Dendritic cell treated with granulocyte-macrophage colony-stimulating factor and Interleukin-4, amounts not matched to agents 40 ng/mL and 50 ng/mL, for 4 days (primary cell): ENCODE measurements at regions not wholly inside any gene's neighbourhood (a gene's known extent, or its start where the extent isn't known, plus 50 kb on each side); places are given as distances from the start of the nearest gene placed in this dataset.

ENCODE experiments used
- H3K27ac Mint-ChIP-seq: one replicate; pipeline ENCODE4 v1.8.0; 2022; ENCODE audit warnings: mild to moderate bottlenecking, mixed read lengths
- H3K27me3 Mint-ChIP-seq: one replicate; pipeline ENCODE4 v1.8.0; 2022; ENCODE audit warnings: mild to moderate bottlenecking, mixed read lengths
- H3K36me3 Mint-ChIP-seq: one replicate; pipeline ENCODE4 v1.8.0; 2022; ENCODE audit warnings: low read depth, mixed read lengths
- H3K4me1 Mint-ChIP-seq: one replicate; pipeline ENCODE4 v1.8.0; 2022; ENCODE audit warnings: low read depth, mixed read lengths
- H3K4me3 Mint-ChIP-seq: one replicate; pipeline ENCODE4 v1.8.0; 2022; ENCODE audit warnings: mild to moderate bottlenecking, moderate library complexity, mixed read lengths
- H3K9me3 Mint-ChIP-seq: one replicate; pipeline ENCODE4 v1.8.0; 2022; ENCODE audit warnings: mixed read lengths
- intact Hi-C: fragments of 100-400 bp; cut with micrococcal nuclease; formaldehyde crosslinking; loops from one replicate; pipeline ENCODE4 v1.15.0; 2022

DNA sequence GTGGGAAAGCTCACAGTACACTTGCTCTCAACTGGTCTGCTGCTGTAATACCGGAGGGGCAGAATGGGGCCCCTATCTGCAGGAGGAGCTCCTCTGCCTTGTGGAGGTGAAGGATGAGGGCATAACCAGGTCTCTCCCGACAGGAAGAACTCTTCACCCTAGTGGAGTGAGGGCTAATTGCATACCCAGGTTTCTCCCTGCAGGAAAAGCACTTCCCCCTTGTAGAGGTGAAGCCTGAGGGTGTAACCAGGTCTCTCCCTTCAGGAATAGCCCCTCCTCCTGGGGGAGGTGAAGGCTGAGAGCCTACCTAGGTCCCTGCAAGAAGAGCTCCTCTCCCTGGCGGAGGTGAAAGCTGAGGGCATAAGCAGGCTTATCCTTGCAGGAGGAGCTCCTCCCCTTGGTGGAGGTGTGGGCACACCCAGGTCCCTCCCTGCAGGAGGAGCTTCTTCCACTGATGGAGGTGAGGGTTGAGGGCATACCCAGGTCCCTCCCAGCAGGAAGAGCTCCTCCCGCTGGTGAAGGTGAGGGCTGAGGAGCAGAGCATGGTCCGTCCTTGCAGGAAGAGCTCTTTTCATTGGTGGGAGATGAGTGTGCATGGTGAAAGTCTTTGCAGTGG, 954.1 kb downstream of the NLGN4Y start:
- no peaks in the 10 kb centered on the region for H3K9me3 Mint-ChIP-seq
- H3K36me3 Mint-ChIP-seq, result no peaks in the 10 kb centered on the region
- no peak overlapping the region for H3K27ac Mint-ChIP-seq
- H3K27me3 Mint-ChIP-seq, result no peaks in the 10 kb centered on the region
- H3K4me1 Mint-ChIP-seq, result no peaks in the 10 kb centered on the region
- no peak overlapping the region for H3K4me3 Mint-ChIP-seq
- intact Hi-C loops, result no loop called here

DNA sequence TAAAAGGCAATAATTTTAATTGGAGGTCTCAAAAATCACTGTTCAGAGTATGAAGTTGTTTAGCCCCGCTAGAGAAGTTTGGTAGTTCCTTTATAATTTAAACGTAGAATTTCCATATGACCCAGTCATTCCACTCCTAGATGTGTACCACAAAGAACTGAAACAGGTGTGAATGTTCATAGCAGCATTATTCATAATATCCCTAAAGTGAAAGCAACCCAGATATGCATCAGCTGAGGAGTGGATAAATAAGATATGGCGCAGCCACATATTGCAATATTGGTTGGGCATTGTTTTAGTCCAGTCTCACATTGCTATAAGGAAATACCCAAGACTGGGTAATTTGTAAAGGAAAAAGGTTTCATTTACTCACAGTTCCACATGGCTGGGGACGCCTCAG, 976.2 kb downstream of the NLGN4Y start:
- Mint-ChIP-seq H3K27ac (no peak overlapping the region), H3K4me1 (no peaks in the 10 kb centered on the region), H3K36me3 (no peaks in the 10 kb centered on the region), H3K4me3 (no peak overlapping the region), H3K9me3 (no peaks in the 10 kb centered on the region), H3K27me3 (no peaks in the 10 kb centered on the region)
- intact Hi-C loops, result no loop called here

DNA sequence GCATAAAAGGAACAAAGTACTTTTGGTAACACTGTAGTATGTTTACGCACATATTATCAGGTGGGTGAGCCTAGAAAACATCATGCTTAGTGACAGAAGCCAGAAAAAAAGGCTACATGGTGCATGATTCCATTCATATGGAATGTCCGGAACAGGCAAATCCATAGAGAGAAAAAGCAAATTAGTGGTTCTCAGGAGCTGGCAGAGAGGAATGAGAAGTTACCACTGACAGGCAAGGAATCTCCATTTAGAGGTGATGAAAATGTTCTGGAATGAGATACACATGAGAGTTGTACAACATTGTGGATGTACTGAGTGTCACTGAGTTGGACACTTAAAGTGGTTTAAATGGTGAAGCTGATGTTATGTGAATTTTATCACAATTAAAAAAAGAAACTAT, 976.9 kb downstream of the NLGN4Y start:
- Mint-ChIP-seq H3K9me3 (no peaks in the 10 kb centered on the region), H3K4me3 (no peak overlapping the region), H3K27ac (no peak overlapping the region), H3K36me3 (no peaks in the 10 kb centered on the region), H3K27me3 (no peaks in the 10 kb centered on the region), H3K4me1 (no peaks in the 10 kb centered on the region)
- intact Hi-C loops, result no loop called here

DNA sequence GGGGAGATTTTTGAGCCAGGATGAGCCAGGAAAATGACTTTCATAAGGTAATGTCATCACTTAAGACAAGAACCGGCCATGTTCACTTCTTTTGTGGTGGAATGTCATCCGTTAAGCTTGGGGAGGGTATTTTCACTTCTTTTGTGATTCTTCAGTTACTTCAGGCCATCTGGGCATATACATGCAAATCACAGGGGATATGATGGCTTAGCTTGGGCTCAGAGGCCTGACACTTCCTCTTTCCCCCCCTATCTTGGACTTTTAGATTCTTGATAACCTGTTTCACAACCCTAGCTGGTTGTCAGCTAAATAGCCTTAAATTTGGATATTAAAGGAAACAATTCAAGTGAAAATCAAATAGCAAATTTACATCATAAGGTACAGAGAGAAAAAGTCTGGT, 986.0 kb downstream of the NLGN4Y start:
- intact Hi-C loops, result no loop called here
- H3K27ac Mint-ChIP-seq, result no peak overlapping the region
- no peaks in the 10 kb centered on the region for H3K27me3 Mint-ChIP-seq
- H3K4me3 Mint-ChIP-seq, result no peak overlapping the region
- H3K4me1 Mint-ChIP-seq, result no peaks in the 10 kb centered on the region
- no peaks in the 10 kb centered on the region for H3K36me3 Mint-ChIP-seq
- H3K9me3 Mint-ChIP-seq, result peaks cover 27% of the 10 kb centered on the region

DNA sequence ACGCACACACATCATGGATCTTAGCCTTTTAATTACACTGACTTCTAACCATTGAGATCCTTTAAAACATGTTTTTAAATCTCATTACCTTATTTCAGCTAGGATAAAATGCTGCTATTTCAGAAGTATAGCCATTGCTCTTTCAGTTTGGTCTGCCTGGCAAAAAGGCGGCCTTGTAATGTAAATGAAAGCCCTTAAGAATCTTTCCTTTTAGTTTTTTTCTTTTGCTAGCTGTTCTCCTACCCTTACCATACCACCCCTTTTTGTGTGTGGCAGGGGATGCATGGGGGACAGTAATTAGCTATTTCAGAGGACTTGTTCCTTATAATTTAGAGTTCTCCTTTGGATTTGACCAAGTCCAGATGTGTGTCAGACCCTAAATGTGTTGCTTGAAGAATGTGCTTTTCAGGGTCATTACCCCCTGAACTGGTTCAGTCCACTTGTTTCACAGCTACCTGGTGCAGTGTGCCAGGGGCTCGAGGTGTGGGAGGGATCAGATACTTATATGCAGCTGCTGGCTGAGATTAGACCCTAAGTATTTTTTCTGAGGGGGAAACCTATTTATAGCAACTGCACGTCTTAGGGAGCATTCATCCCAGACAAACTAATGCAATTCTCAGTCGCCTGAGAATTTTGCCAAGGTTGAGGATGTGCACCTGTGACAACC, 986.8 kb downstream of the NLGN4Y start:
- Mint-ChIP-seq H3K4me3 (no peak overlapping the region), H3K4me1 (no peaks in the 10 kb centered on the region), H3K27me3 (no peaks in the 10 kb centered on the region), H3K9me3 (peaks cover 35% of the 10 kb centered on the region), H3K27ac (no peak overlapping the region), H3K36me3 (no peaks in the 10 kb centered on the region)
- intact Hi-C loops, result no loop called here

DNA sequence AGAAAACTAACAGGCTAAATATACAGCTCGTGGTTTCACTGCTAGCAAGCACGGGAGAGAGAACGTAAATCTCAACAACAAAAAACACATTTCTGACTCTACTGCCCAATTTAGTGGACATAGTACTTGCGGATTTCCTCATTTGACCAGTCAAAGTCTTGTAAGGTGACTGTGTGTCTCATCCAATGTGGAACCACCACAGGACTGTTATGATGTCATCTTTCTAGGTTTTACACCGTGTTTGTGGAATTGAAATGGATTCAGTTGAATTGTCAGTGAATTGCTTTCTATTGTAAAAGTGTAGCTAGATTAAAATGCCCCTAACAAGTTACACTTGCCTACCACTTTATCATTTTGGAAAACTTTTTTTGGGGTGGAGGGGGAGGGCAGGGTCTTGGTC, 1010.8 kb downstream of the NLGN4Y start:
- peaks cover 7% of the 10 kb centered on the region for H3K9me3 Mint-ChIP-seq
- H3K4me1 Mint-ChIP-seq, result no peaks in the 10 kb centered on the region
- H3K4me3 Mint-ChIP-seq, result no peak overlapping the region
- no peak overlapping the region for H3K27ac Mint-ChIP-seq
- H3K36me3 Mint-ChIP-seq, result no peaks in the 10 kb centered on the region
- no peaks in the 10 kb centered on the region for H3K27me3 Mint-ChIP-seq
- intact Hi-C loops, result no loop called here

DNA sequence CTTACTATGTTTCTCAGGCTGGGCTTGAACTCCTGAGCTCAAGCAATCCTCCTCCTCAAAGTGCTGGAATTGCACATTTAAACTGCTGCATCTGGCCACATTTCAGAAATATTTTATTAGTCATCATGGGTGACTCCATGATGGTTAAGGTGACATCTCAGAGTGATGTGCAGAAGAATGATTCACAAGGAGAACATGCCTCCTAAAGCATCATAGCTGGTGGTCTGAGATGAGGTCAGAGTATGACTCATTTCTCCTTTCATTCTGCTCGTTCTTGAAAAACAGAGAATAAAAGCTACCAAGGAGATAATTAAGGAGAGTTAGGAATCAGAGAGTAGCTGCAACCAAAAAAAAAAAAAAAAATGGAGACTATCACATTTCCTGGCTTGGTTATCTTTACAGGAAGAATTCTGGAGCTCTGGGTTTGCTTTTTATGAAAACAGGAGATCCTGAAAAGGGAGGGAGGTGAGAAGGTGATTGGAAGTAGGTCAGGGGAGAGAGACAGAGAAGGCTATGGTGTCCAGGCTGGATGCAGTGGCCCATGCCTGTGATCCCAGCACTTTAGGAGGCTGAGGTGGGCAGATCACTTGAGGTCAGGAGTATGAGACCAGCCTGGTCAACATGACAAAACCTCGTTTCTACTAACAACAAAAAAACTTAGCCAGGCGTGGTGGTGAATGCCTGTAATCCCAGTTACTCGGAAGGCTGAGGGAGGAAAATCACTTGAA, 1011.6 kb downstream of the NLGN4Y start:
- H3K27ac Mint-ChIP-seq, result no peak overlapping the region
- intact Hi-C loops, result no loop called here
- peaks cover under 1% of the 10 kb centered on the region for H3K9me3 Mint-ChIP-seq
- no peaks in the 10 kb centered on the region for H3K4me1 Mint-ChIP-seq
- no peaks in the 10 kb centered on the region for H3K36me3 Mint-ChIP-seq
- no peak overlapping the region for H3K4me3 Mint-ChIP-seq
- H3K27me3 Mint-ChIP-seq, result no peaks in the 10 kb centered on the region

DNA sequence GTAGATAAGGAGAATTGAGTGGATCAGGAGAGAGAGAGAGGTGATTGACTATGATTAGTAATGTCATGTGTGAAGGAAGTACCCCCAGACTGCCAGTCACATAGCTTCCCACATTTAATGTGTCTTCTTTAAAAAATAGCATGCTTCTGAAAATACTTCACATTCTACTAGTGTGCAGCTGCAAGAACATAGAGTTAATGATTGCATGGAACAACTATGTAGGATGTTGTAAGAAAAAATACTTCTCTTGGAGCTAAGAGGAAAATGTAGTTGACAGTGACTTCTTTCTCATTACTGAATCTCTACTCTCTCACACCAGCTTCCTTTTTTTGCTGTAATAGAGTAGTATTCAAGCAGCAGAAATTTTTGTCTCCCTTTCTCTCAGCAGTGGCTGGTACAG, 1016.2 kb downstream of the NLGN4Y start:
- H3K36me3 Mint-ChIP-seq, result no peaks in the 10 kb centered on the region
- H3K27ac Mint-ChIP-seq, result no peak overlapping the region
- no peaks in the 10 kb centered on the region for H3K27me3 Mint-ChIP-seq
- no peak overlapping the region for H3K4me3 Mint-ChIP-seq
- no peaks in the 10 kb centered on the region for H3K4me1 Mint-ChIP-seq
- peaks cover 5% of the 10 kb centered on the region for H3K9me3 Mint-ChIP-seq
- intact Hi-C loops, result no loop called here

DNA sequence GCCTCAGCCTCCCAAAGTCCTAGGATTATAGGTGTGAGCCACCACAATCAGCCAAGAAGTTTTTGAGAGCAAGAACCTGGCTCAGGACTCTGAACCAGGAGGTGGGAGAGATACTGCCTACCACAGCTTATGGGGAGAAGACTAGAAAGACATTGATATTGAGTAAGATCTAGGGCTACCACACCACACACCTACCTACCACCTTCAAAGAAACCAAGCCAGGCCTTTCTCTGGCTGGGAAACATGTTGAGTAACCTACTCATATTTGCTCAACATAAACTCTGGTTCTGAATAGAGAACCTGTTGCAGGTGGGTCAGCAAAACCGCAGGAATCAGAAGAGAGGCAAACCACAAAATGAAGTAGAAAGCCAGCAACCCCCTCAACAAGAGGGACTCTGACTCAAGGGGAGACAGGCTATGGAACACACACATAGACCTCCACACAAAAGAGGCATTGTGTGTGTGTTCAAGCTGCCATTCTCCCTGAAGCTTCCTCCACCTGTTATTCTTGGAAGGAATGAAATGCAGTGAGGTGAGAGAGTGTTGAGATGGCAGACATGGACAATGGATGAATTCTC, 1021.9 kb downstream of the NLGN4Y start:
- Mint-ChIP-seq H3K4me1 (no peaks in the 10 kb centered on the region), H3K27me3 (no peaks in the 10 kb centered on the region), H3K36me3 (no peaks in the 10 kb centered on the region), H3K4me3 (no peak overlapping the region), H3K27ac (no peak overlapping the region), H3K9me3 (peaks cover 5% of the 10 kb centered on the region)
- intact Hi-C loops, result no loop called here

DNA sequence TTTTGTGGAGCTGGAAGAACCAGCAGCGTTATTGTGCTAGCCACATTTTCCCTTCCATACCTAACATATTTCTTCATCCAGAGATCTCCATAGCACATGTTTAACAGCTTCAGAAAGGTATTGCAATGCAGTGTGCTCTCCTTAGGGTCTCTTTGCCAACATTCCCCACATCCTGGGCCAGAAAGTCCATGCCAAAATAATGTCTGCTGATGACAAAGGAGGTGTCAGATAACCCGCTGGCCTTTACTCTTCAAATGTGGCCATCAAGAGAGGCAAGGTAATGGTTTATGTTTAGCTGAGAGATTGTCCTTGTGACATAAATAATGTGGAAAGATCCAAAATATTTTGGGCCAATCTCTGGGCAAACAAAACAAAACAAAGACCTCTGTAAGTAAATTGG, 1027.7 kb downstream of the NLGN4Y start:
- intact Hi-C loops, result no loop called here
- Mint-ChIP-seq H3K27me3 (no peaks in the 10 kb centered on the region), H3K9me3 (no peaks in the 10 kb centered on the region), H3K27ac (no peak overlapping the region), H3K36me3 (no peaks in the 10 kb centered on the region), H3K4me3 (no peak overlapping the region), H3K4me1 (no peaks in the 10 kb centered on the region)

DNA sequence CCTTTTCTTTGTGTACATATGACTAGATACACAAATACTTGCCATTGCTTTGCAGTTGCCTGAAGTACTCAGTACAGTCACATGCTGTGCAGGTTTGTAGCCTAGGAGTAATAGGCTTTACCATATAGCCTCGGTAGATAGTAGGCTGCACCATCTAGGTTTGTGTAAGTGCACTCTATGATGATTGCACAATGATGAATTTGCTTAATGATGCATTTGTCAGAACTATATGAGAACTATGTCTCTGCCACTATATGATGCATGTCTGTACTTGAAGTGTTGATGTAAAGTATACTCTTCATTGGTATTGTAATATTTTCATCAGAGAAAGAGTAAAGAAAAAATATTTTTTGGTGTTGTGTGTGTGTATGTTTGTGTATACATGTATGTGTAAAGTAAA, 1030.7 kb downstream of the NLGN4Y start:
- Mint-ChIP-seq H3K27ac (no peak overlapping the region), H3K27me3 (no peaks in the 10 kb centered on the region), H3K9me3 (no peaks in the 10 kb centered on the region), H3K4me3 (no peak overlapping the region), H3K36me3 (no peaks in the 10 kb centered on the region), H3K4me1 (no peaks in the 10 kb centered on the region)
- intact Hi-C loops, result no loop called here

DNA sequence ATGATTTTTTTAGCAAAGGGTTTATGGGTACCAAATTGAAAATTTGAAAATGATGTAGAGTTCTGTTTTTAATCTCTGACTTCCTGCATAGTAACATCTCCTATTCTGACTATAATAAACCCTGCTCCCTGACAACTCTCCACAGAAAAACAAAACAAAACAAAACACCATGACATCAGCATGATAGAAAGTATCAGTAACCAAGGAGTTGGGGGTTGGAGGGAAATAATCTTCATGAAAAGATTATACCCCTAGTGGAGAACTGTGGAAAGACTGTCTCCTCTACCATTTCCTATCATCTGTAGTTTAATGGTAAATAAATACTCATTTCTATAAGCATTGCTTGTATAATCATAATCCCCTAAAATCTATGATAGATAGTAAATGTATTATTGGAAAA, 1034.8 kb downstream of the NLGN4Y start:
- no peaks in the 10 kb centered on the region for H3K4me1 Mint-ChIP-seq
- intact Hi-C loops, result no loop called here
- H3K36me3 Mint-ChIP-seq, result no peaks in the 10 kb centered on the region
- no peak overlapping the region for H3K4me3 Mint-ChIP-seq
- H3K27me3 Mint-ChIP-seq, result no peaks in the 10 kb centered on the region
- no peak overlapping the region for H3K27ac Mint-ChIP-seq
- H3K9me3 Mint-ChIP-seq, result no peaks in the 10 kb centered on the region

DNA sequence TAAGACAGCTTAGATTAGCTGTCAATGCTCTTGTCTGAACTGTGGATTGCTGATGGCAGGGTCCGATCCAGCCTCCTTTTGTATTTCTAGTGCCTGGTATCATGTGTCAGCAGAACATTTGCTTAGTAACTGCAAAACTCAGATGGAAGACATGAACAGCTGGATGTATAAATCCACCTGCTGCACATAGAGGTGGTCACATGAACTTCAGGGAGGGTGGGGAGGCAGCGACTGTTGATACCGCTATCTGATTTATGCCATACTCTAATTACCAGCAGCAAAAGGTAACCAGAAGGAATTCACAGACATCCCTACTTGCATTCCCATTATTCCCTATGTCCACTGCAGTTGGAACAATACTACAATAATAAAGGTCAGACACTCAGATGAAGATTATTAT, 1036.5 kb downstream of the NLGN4Y start:
- Mint-ChIP-seq H3K36me3 (no peaks in the 10 kb centered on the region), H3K27ac (no peak overlapping the region)

DNA sequence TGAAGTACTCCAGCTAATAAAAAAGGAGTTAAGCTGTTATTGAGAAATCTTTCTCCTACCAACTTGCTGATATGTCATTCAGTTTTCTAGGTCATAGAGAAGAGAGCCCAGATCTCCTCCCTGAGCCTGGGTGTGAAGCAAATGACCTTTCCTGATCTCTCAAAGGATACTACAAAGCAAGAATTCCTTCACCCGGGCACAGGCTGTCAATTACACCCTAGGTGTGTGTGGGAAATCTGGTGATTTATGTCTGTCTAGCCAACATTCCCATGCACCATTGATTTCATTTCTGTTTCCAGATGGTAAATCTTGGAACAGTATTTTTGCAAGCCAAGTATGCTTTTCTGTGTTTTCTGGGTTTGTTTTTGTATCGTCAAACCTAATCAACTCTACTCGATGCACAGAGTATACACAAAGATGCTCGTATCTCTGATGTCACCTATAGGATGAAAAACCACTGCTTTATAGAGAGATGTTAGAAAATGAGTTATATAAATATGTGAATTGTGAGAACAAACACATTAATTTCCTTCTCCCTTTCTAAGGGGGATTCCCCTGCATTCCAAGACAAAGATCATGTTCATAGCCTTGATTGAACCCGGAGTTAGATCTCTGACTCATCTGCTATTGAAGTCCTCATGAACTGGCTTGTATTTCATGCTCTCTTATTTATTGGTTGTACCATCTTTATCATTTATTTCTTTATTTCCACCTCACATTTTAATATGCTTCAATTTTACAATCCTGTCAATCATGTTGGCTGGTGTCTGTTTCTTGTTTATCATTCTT, 1037.4 kb downstream of the NLGN4Y start:
- intact Hi-C loops, result no loop called here
- Mint-ChIP-seq H3K27ac (no peak overlapping the region), H3K9me3 (no peaks in the 10 kb centered on the region), H3K27me3 (no peaks in the 10 kb centered on the region), H3K4me3 (no peak overlapping the region), H3K4me1 (no peaks in the 10 kb centered on the region), H3K36me3 (no peaks in the 10 kb centered on the region)

More for the DNA sequence above, 1036.5 kb downstream of the NLGN4Y start:
- no peak overlapping the region for H3K4me3 Mint-ChIP-seq
- intact Hi-C loops, result no loop called here
- H3K27me3 Mint-ChIP-seq, result no peaks in the 10 kb centered on the region
- no peaks in the 10 kb centered on the region for H3K4me1 Mint-ChIP-seq
- H3K9me3 Mint-ChIP-seq, result no peaks in the 10 kb centered on the region
